Spinal cord (tissue), 9 donors: ENCODE measurements at regions not wholly inside any gene's neighbourhood (a gene's known extent, or its start where the extent isn't known, plus 50 kb on each side); places are given as distances from the start of the nearest gene placed in this dataset.

Source experiments
- DNase-seq, 6 donors: peaks; one replicate each; pipeline versions ENCODE4 v3.0.0 to v3.0.0-alpha.2; 2013 to 2015; ENCODE audit warnings: low spot score in 6 of 6, low read depth in 4 of 6
- H3K27ac ChIP-seq: one replicate; pipeline ENCODE4 v1.5.1; 2013; ENCODE audit warnings: low read depth, low read length, control low read depth
- H3K27me3 ChIP-seq: one replicate; pipeline ENCODE4 v1.6.1; 2013; ENCODE audit warnings: low read length; ENCODE audit not compliant: control insufficient read depth, insufficient read depth
- H3K36me3 ChIP-seq: one replicate; pipeline ENCODE4 v1.6.1; 2013; ENCODE audit warnings: low read length; ENCODE audit not compliant: control insufficient read depth, insufficient read depth
- H3K4me1 ChIP-seq: one replicate; pipeline ENCODE4 v1.6.1; 2013; ENCODE audit warnings: low read length; ENCODE audit not compliant: control insufficient read depth, insufficient read depth
- H3K4me3 ChIP-seq: one replicate; pipeline ENCODE4 v1.5.1; 2013; ENCODE audit warnings: low read depth, low read length, control low read depth
- H3K9me3 ChIP-seq: one replicate; pipeline ENCODE4 v1.6.1; 2013; ENCODE audit warnings: low read length; ENCODE audit not compliant: control insufficient read depth, insufficient read depth
- WGBS: methylation state at CpG from one replicate; pipeline ENCODE4 v1.1.5; 2013; ENCODE audit warnings: missing lambda C conversion rate; ENCODE audit not compliant: insufficient coverage; 5-methylcytosine and 5-hydroxymethylcytosine counted together
- donor health status: healthy.

DNA sequence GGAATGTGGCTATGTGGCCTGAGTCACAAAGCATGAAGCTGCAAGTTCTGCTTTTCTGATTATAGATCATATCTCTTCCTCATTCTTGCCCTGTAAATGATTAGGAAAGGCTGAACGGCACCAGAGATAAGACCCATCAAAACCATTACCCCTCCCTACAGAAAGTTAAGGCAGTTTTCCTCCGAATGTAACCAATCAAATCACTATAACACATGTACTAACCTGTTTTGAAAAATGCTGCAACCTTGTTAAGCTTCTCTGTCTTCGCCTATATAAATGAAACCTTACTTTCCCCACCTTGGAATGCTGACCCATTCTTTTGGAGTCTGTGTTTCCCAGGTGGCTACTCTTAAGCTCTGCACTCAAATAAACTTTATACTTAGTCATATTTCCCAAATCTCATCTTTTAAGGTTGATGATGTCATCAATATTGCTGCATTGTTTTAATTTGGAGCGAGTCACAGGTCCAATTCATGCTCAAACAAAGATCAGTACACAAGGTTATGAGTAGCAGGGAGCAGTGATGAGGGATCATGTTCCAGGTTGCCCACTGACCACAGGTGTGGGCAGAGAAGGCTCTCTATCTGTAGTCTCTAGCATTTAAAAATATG lies 662.3 kb downstream of the IRS1 start:
- Histone ChIP-seq H3K27ac (no peak overlapping the region), H3K36me3 (no peaks in the 10 kb centered on the region), H3K27me3 (no peaks in the 10 kb centered on the region), H3K4me1 (no peaks in the 10 kb centered on the region), H3K4me3 (no peak overlapping the region), H3K9me3 (no peaks in the 10 kb centered on the region)
- WGBS, result 67% methylated on average over 3 of the region's 4 CpGs
- no peak for DNase-seq

DNA sequence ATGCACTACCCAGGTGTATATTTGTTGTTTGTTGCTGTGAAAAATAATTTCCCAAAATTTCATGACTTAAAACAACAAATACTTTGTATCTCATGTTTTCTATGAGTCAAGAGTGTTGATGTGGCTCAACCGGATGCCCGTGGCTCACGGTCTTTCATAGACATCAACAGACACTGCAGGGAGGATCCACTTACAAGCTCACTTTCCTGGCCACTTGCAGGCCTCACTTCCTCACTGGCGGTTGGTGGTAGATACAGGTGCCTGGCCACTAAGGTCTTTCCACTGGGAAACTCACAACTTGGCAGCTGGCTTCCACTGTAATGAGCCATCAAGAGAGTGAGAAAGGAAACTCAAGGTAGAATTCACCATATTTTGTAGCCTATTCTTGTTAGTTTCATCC lies 662.9 kb downstream of the IRS1 start:
- H3K9me3 ChIP-seq, result no peaks in the 10 kb centered on the region
- no peaks in the 10 kb centered on the region for H3K4me1 ChIP-seq
- 100% methylated on average over 2 of the region's 4 CpGs for WGBS
- H3K27ac ChIP-seq, result no peak overlapping the region
- DNase-seq, result no peak
- no peaks in the 10 kb centered on the region for H3K27me3 ChIP-seq
- H3K4me3 ChIP-seq, result no peak overlapping the region
- no peaks in the 10 kb centered on the region for H3K36me3 ChIP-seq

DNA sequence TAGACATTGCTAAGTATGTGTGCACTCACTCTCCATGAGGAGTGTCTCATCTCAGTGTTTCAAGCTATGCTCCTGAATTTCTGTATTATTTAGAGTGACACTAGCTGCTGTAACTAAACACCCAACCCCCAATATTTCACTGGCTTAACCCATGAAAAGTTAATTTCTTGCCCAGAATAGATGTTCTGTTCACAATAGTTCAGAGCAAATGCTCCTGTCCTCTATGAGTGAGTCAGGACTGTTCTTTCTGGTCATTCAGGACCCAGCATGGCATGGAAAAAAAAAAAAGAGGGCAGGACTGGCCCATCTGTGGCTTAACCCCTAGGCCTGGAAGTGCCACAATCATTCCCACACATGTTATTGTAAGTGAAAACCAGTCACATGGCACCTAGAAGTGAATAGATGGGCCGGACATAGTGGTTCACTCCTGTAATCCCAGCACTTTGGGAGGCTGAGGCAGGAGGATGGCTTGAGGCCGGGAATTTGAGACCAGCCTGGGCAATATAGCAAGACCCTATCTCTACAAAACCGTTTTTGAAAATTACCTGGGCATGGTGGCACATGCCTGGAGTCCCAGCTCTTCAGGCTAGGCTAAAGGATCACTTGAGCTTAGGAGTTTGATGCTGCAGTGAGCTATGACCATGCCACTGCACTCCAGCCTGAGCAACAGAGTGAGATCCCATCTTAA lies 663.6 kb downstream of the IRS1 start:
- DNase-seq, result no peak
- Histone ChIP-seq H3K4me3 (no peak overlapping the region), H3K4me1 (no peaks in the 10 kb centered on the region), H3K36me3 (no peaks in the 10 kb centered on the region), H3K27ac (no peak overlapping the region), H3K9me3 (no peaks in the 10 kb centered on the region), H3K27me3 (no peaks in the 10 kb centered on the region)
- no CpG with 5 or more reads among the region's 3 CpGs for WGBS

DNA sequence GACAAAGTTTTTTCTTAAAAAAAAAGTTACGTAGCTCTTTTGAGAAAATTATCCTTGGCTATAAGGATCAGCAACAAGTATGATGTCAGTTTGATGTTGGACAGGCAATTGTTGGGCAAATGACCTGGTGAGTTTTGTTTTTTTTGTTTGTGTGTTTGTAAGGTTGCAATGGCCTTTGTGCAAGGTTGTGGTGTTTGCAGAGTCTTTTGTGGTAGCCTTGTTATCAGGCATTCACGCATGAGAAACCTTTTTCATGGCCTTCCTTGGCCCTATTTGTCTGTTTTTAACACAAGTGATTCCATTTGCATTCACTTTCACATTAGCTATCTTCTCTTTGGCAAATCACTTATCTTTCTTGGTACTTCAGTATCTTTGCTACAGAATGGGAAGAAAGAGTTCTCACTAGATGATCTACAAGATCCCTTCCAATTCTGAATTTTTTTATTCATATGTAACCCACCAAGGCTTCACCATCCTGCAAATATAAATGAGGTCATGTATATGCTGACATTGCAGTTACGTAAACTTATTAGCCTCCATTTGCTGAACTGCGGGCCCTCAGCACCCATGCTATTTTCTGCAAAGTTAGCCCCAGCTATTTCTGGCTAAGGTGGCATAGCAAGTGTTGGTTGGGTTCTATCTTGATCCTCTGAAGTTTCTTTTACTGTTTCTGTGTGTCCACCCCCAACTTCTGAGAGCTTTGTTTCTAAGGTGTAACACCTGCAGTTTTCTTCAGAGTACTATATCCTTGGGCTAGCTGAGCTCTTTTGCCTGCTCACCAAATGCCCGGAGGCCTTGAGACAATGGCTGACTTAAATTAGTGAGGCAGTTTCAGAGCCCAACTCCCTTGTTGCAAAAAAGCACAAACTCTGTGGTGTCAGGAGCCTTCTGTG lies 667.1 kb downstream of the IRS1 start:
- no peaks in the 10 kb centered on the region for H3K4me1 ChIP-seq
- H3K36me3 ChIP-seq, result no peaks in the 10 kb centered on the region
- no peak for DNase-seq
- no peaks in the 10 kb centered on the region for H3K27me3 ChIP-seq
- 92% methylated on average over 4 of the region's 5 CpGs for WGBS
- no peak overlapping the region for H3K4me3 ChIP-seq
- no peaks in the 10 kb centered on the region for H3K9me3 ChIP-seq
- no peak overlapping the region for H3K27ac ChIP-seq

DNA sequence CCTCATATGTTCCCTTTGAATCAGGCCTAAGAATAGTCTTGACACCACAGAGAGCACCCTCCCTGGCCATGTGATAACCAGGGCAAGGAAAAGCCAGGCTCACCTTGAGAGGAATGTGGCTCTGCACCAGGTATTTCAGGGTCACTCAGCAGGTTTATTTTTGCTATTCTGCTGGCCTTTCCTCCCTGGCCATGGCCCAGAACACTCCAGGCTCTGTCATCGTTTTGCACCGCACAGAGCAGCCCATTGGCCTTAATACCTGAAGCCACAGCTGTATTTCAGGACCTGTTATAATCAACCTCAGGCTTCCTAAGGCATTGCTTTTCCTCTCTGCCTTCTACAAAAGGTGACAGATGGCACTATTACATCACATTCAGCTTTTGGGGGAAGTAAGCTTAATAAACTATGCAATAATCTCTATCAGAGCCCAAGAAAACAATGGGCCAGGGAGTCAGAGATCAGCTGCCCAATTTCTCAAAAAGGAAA lies 668.3 kb downstream of the IRS1 start:
- peak in 2 of 6 donors; percentile 20 to 57 for DNase-seq
- no peaks in the 10 kb centered on the region for H3K9me3 ChIP-seq
- 62% methylated on average over 2 of the region's 2 CpGs for WGBS

GRCh38 chr2:226130192-226130591 lies 669.4 kb downstream of the IRS1 start:
- Histone ChIP-seq H3K36me3 (no peaks in the 10 kb centered on the region), H3K4me1 (no peaks in the 10 kb centered on the region), H3K4me3 (no peak overlapping the region), H3K27ac (no peak overlapping the region), H3K27me3 (no peaks in the 10 kb centered on the region), H3K9me3 (no peaks in the 10 kb centered on the region)
- WGBS, result 89% methylated on average over 2 of the region's 2 CpGs
- no peak for DNase-seq

More for the DNA sequence above, 668.3 kb downstream of the IRS1 start:
- H3K36me3 ChIP-seq, result no peaks in the 10 kb centered on the region
- H3K27ac ChIP-seq, result no peak overlapping the region
- no peaks in the 10 kb centered on the region for H3K4me1 ChIP-seq
- no peak overlapping the region for H3K4me3 ChIP-seq
- H3K27me3 ChIP-seq, result no peaks in the 10 kb centered on the region

- no peaks in the 10 kb centered on the region for H3K27me3 ChIP-seq
- 86% methylated on average over 1 of the region's 1 CpG for WGBS
Measured at GRCh38 chr2:226127682-226128081, 671.9 kb downstream of the IRS1 start.

GRCh38 chr2:226126104-226126503 lies 673.5 kb downstream of the IRS1 start:
- no peak for DNase-seq
- Histone ChIP-seq H3K9me3 (no peaks in the 10 kb centered on the region), H3K36me3 (no peaks in the 10 kb centered on the region), H3K4me3 (no peak overlapping the region), H3K4me1 (no peaks in the 10 kb centered on the region), H3K27me3 (no peaks in the 10 kb centered on the region), H3K27ac (no peak overlapping the region)
- WGBS, result 100% methylated on average over 1 of the region's 1 CpG

More at GRCh38 chr2:226127682-226128081, 671.9 kb downstream of the IRS1 start:
- no peak overlapping the region for H3K4me3 ChIP-seq
- no peak for DNase-seq
- H3K9me3 ChIP-seq, result no peaks in the 10 kb centered on the region
- no peak overlapping the region for H3K27ac ChIP-seq
- H3K4me1 ChIP-seq, result no peaks in the 10 kb centered on the region
- no peaks in the 10 kb centered on the region for H3K36me3 ChIP-seq

DNA sequence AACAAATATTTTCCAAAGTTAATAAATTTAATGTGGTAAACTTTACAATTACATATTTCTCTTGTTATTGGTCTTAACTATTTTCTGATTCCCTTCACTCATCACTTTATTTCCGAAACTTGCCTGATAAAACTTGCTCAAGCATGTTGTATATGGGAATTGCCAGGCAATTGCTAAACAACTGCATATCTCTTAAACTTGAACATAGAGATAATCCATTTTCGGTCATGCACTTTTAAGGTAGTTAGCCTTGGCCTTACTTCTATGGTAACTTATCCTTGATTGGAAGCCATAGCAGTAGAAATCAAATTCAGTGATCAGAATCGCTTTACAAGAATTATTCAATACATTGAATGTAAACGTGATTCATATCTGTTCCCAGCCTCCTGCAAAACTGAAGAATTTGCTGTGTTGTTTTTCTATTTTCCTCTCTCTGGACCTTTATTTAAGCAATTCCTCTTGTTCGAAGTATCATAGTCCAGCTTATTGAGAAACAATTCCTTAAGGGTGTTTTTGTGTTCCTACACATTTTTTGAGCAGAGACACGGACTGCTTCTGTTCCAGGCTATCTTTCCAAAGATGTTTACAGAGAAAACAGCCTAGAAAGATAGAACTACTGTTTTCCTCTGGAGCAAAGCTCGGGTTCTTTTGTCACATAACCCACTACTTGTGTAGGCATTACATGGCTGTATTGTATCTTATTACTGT lies 674.3 kb downstream of the IRS1 start:
- H3K4me1 ChIP-seq, result no peaks in the 10 kb centered on the region
- no peaks in the 10 kb centered on the region for H3K9me3 ChIP-seq
- no peak for DNase-seq
- H3K27me3 ChIP-seq, result no peaks in the 10 kb centered on the region
- H3K36me3 ChIP-seq, result no peaks in the 10 kb centered on the region
- H3K27ac ChIP-seq, result no peak overlapping the region
- no CpG with 5 or more reads among the region's 7 CpGs for WGBS
- no peak overlapping the region for H3K4me3 ChIP-seq
